Neural cell (in vitro differentiated cells): ENCODE measurements at regions not wholly inside any gene's neighbourhood (a gene's known extent, or its start where the extent isn't known, plus 50 kb on each side); places are given as distances from the start of the nearest gene placed in this dataset.

Source experiments
- H2AFZ ChIP-seq: fragments of 200-600, 300-800 bp; sonication (generic), shearing (Covaris generic); 2 replicates; pipeline ENCODE4 v1.6.0; 2014; ENCODE audit warnings: low read depth, mild to moderate bottlenecking, antibody characterized with exemption, low read length, moderate library complexity
- H3F3A ChIP-seq: fragments of 200-600 bp; shearing (Covaris generic); 2 replicates; pipeline ENCODE4 v1.6.1; 2016; ENCODE audit warnings: mild to moderate bottlenecking, moderate library complexity, mixed read lengths, antibody characterized with exemption, low read length; ENCODE audit not compliant: insufficient read depth, poor library complexity, severe bottlenecking
- H3K27ac ChIP-seq: fragments of 200-600, 300-800 bp; sonication (generic), shearing (Covaris generic); 2 replicates; pipeline ENCODE4 v1.5.1; 2014; ENCODE audit warnings: mild to moderate bottlenecking, low read length, moderate library complexity
- H3K27me3 ChIP-seq: fragments of 300-800, 200-600 bp; sonication (generic), shearing (Covaris generic); 2 replicates; pipeline ENCODE4 v1.6.0; 2014; ENCODE audit warnings: mild to moderate bottlenecking, low read depth, low read length, moderate library complexity; ENCODE audit not compliant: insufficient read depth
- H3K36me3 ChIP-seq: fragments of 300-800, 200-600 bp; sonication (generic), shearing (Covaris generic); 2 replicates; pipeline ENCODE4 v1.5.1; 2014; ENCODE audit warnings: mild to moderate bottlenecking, antibody characterized with exemption, low read length, moderate library complexity; ENCODE audit not compliant: insufficient read depth
- H3K4me2 ChIP-seq: fragments of 300-800, 200-600 bp; sonication (generic), shearing (Covaris generic); 2 replicates; pipeline ENCODE4 v1.6.0; 2014; ENCODE audit warnings: mild to moderate bottlenecking, low read length
- H3K4me3 ChIP-seq: fragments of 300-800, 200-600 bp; sonication (generic), shearing (Covaris generic); 2 replicates; pipeline ENCODE4 v1.5.1; 2014; ENCODE audit warnings: mild to moderate bottlenecking, low read length, moderate library complexity
- H3K79me2 ChIP-seq: fragments of 200-600 bp; shearing (Covaris generic); replicated peaks from 2 replicates; pipeline ENCODE4 v1.6.0; 2014; ENCODE audit warnings: mild to moderate bottlenecking, low read length, moderate library complexity; ENCODE audit not compliant: insufficient read depth
- H3K9ac ChIP-seq: fragments of 300-800, 200-600 bp; sonication (generic), shearing (Covaris generic); 2 replicates; pipeline ENCODE4 v1.6.1; 2016; ENCODE audit warnings: mild to moderate bottlenecking, low read length, mixed read lengths
- H3K9me2 ChIP-seq: fragments of 200-600 bp; shearing (Covaris generic); 2 replicates; pipeline ENCODE4 v1.6.1; 2016; ENCODE audit warnings: mild to moderate bottlenecking, low read length, mixed read lengths; ENCODE audit not compliant: insufficient read depth
- H3K9me3 ChIP-seq: fragments of 200-600, 300-800 bp; sonication (generic), shearing (Covaris generic); 2 replicates; pipeline ENCODE4 v1.6.1; 2016; ENCODE audit warnings: mild to moderate bottlenecking, mixed run types, low read length, moderate library complexity, mixed read lengths
- H4K20me1 ChIP-seq: fragments of 200-600 bp; shearing (Covaris generic); 2 replicates; pipeline ENCODE4 v1.6.1; 2016; ENCODE audit warnings: mild to moderate bottlenecking, mixed run types; ENCODE audit not compliant: insufficient read depth
- EP300 ChIP-seq: fragments of 450-650 bp; conservative IDR thresholded peaks from 2 replicates; pipeline ENCODE4 v1.6.1; 2014; ENCODE audit warnings: antibody characterized with exemption, mild to moderate bottlenecking, moderate library complexity; ENCODE audit not compliant: poor library complexity, severe bottlenecking
- EZH2 ChIP-seq: fragments of 200-600, 300-800 bp; shearing (Covaris generic), sonication (generic); IDR thresholded peaks from 2 replicates; pipeline ENCODE4 v1.6.1; 2014; ENCODE audit warnings: antibody characterized with exemption, low read length, borderline replicate concordance, mild to moderate bottlenecking; ENCODE audit not compliant: insufficient read depth, poor library complexity, severe bottlenecking
- MXI1 ChIP-seq: fragments of 450-650 bp; conservative IDR thresholded peaks from 2 replicates; pipeline ENCODE4 v1.6.1; 2014; ENCODE audit warnings: antibody characterized with exemption, mild to moderate bottlenecking; ENCODE audit not compliant: poor library complexity, severe bottlenecking
- POLR2AphosphoS5 ChIP-seq: IDR thresholded peaks from 2 replicates; pipeline ENCODE4 v1.6.1; 2012
- RAD21 ChIP-seq: fragments of 450-650 bp; conservative IDR thresholded peaks from 2 replicates; pipeline ENCODE4 v1.6.1; 2014; ENCODE audit warnings: antibody characterized with exemption, mild to moderate bottlenecking, moderate library complexity
- SMC3 ChIP-seq: fragments of 450-650 bp; conservative IDR thresholded peaks from 2 replicates; pipeline ENCODE4 v1.6.1; 2014; ENCODE audit warnings: antibody characterized with exemption, mild to moderate bottlenecking, moderate library complexity; ENCODE audit not compliant: poor library complexity
- TAF1 ChIP-seq: IDR thresholded peaks from 2 replicates; pipeline ENCODE4 v1.6.1; 2012; ENCODE audit warnings: low read depth
- TF ChIP-seq, protein P1 (sequence below): IDR thresholded peaks from 2 replicates; pipeline ENCODE4 v1.6.1; 2012; ENCODE audit warnings: borderline replicate concordance
- TF ChIP-seq, protein P2 (sequence below): fragments of 450-650 bp; IDR thresholded peaks from 2 replicates; pipeline ENCODE4 v1.5.1; 2014; ENCODE audit warnings: antibody characterized with exemption, mild to moderate bottlenecking, moderate library complexity; ENCODE audit not compliant: poor library complexity, severe bottlenecking

DNA sequence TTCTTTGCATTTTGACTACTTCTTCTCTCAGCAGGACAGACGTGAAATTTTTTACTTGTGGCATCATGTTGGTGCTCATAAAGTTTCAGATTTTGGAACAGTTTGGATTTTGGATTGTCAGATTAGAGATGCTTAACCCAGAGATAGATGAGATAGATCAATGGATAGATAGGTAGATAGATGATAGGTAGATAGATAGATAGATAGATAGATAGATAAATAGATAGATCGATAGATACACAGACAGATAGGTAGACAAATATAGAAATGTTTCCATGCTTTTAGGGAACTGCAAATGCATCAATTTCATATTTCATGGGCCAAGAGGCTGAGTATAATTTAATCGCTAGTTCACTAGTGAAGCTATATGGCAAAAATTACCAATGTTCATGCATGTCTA is 981.5 kb upstream of the ADGRB3 start:
- Histone ChIP-seq H3K27ac (no peak overlapping the region), H3F3A (no peaks in the 10 kb centered on the region), H3K4me3 (no peak overlapping the region), H2AFZ (no peak overlapping the region), H3K9me3 (no peaks in the 10 kb centered on the region), H3K79me2 (no peaks in the 10 kb centered on the region), H3K27me3 (no peaks in the 10 kb centered on the region), H3K9me2 (no peaks in the 10 kb centered on the region), H3K9ac (no peak overlapping the region), H4K20me1 (no peaks in the 10 kb centered on the region), H3K4me2 (no peak overlapping the region), H3K36me3 (no peaks in the 10 kb centered on the region)
- TF ChIP-seq POLR2AphosphoS5 (no peak), RAD21 (no peak), EZH2 (no peak), MXI1 (no peak), SMC3 (no peak), EP300 (no peak), TAF1 (no peak)
- TF ChIP-seq, protein P1, sequence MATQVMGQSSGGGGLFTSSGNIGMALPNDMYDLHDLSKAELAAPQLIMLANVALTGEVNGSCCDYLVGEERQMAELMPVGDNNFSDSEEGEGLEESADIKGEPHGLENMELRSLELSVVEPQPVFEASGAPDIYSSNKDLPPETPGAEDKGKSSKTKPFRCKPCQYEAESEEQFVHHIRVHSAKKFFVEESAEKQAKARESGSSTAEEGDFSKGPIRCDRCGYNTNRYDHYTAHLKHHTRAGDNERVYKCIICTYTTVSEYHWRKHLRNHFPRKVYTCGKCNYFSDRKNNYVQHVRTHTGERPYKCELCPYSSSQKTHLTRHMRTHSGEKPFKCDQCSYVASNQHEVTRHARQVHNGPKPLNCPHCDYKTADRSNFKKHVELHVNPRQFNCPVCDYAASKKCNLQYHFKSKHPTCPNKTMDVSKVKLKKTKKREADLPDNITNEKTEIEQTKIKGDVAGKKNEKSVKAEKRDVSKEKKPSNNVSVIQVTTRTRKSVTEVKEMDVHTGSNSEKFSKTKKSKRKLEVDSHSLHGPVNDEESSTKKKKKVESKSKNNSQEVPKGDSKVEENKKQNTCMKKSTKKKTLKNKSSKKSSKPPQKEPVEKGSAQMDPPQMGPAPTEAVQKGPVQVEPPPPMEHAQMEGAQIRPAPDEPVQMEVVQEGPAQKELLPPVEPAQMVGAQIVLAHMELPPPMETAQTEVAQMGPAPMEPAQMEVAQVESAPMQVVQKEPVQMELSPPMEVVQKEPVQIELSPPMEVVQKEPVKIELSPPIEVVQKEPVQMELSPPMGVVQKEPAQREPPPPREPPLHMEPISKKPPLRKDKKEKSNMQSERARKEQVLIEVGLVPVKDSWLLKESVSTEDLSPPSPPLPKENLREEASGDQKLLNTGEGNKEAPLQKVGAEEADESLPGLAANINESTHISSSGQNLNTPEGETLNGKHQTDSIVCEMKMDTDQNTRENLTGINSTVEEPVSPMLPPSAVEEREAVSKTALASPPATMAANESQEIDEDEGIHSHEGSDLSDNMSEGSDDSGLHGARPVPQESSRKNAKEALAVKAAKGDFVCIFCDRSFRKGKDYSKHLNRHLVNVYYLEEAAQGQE = no peak
- TF ChIP-seq, protein P2, sequence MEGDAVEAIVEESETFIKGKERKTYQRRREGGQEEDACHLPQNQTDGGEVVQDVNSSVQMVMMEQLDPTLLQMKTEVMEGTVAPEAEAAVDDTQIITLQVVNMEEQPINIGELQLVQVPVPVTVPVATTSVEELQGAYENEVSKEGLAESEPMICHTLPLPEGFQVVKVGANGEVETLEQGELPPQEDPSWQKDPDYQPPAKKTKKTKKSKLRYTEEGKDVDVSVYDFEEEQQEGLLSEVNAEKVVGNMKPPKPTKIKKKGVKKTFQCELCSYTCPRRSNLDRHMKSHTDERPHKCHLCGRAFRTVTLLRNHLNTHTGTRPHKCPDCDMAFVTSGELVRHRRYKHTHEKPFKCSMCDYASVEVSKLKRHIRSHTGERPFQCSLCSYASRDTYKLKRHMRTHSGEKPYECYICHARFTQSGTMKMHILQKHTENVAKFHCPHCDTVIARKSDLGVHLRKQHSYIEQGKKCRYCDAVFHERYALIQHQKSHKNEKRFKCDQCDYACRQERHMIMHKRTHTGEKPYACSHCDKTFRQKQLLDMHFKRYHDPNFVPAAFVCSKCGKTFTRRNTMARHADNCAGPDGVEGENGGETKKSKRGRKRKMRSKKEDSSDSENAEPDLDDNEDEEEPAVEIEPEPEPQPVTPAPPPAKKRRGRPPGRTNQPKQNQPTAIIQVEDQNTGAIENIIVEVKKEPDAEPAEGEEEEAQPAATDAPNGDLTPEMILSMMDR = no peak

DNA sequence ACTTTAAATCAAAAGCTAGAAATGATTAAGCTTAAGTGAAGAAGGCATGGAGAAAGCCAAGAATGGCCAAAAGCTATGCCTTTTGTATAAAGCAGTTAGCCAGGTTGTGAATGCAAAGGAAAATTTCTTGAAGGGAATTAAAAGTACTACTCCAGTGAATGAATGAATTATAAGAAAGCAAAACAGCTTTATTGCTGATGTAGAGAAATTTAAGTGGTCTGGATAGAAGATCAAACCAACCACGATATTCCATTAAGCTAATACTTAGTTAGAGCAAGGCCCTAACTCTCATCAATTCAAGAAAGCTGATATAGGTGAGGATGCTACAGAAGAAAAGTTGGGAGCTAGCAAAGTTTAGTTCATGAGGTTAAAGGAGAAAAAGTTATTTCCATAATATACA is 988.5 kb upstream of the ADGRB3 start:
- H3K27ac ChIP-seq = no peak overlapping the region
- H3F3A ChIP-seq = no peaks in the 10 kb centered on the region
- no peaks in the 10 kb centered on the region for H3K9me3 ChIP-seq
- H3K4me2 ChIP-seq = no peak overlapping the region
- TF ChIP-seq TAF1 (no peak), POLR2AphosphoS5 (no peak), EZH2 (no peak), SMC3 (no peak), MXI1 (no peak), EP300 (no peak), RAD21 (no peak)
- TF ChIP-seq, protein P1 = no peak
- TF ChIP-seq, protein P2 = no peak
- no peaks in the 10 kb centered on the region for H3K27me3 ChIP-seq
- no peak overlapping the region for H2AFZ ChIP-seq
- H3K79me2 ChIP-seq = no peaks in the 10 kb centered on the region
- no peaks in the 10 kb centered on the region for H3K9me2 ChIP-seq
- H4K20me1 ChIP-seq = no peaks in the 10 kb centered on the region
- no peak overlapping the region for H3K4me3 ChIP-seq
- H3K9ac ChIP-seq = no peak overlapping the region
- no peaks in the 10 kb centered on the region for H3K36me3 ChIP-seq
